ENCODE measurements at regions not wholly inside any gene's neighbourhood (a gene's known extent, or its start where the extent isn't known, plus 50 kb on each side); places are given as distances from the start of the nearest gene placed in this dataset.

DNA sequence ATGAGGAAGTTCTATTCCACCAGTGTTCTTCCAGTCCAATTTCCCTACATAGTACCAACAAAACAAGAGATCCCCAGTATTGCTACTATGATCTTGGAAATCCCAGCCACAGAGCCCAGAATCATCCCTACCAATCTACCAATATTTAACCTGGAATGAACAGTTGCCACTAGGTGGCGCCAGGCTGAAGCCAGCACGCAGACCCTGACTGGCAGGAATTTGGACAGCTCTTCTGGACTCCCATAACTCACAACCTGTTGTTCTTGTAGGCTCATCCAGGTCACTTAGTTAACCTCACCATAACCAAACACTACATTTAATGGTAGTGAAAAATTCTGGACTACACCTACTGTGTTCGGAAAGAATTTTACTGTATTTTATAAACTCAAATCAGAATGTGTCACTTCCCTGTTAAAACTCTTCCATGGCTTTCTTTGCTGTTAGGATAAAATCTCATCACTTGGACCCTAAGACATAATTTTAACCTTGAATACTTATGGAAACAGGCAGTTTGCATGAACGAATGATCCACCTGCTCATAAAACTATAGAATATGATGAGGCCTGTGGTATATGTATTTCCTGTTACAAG lies 59.8 kb upstream of the SLC38A11 start:
- H3K4me3 Mint-ChIP-seq: no peak overlapping the region
- H3K9me3 Mint-ChIP-seq (ENCODE audit: insufficient read depth): peaks cover under 1% of the 10 kb centered on the region
- H4K20me1 ChIP-seq (ENCODE audit: control insufficient read depth, insufficient read depth, low read length, poor library complexity, severe bottlenecking): no peaks in the 10 kb centered on the region
- DNase-seq (peak; percentile 70), ATAC-seq (ENCODE audit: low read depth) (peak; percentile 44)
- no peak overlapping the region for H3K4me2 ChIP-seq (replicated peaks; ENCODE audit: low read depth, low read length, poor library complexity, severe bottlenecking)
- H3K27ac Mint-ChIP-seq: peak overlapping the region; percentile 73
- no peak overlapping the region for H3K9ac ChIP-seq (ENCODE audit: low read length)
- H3K36me3 ChIP-seq (replicated peaks in 1 of 2; ENCODE audit: control extremely low read depth in 1 of 2, control insufficient read depth in 1 of 2, extremely low read depth in 1 of 2, insufficient read depth in 2 of 2, low read length in 1 of 2): no peaks in the 10 kb centered on the region
- no peak overlapping the region for H3K27ac ChIP-seq (ENCODE audit: low read length in 2 of 2)
- no peaks in the 10 kb centered on the region for H3K9me3 ChIP-seq (ENCODE audit: control extremely low read depth in 1 of 3, control insufficient read depth in 2 of 3, insufficient read depth in 1 of 3, low read length in 2 of 3)
- 0% methylated on average over 2 of the region's 4 CpGs for WGBS (ENCODE audit: insufficient coverage)
- POLR2A ChIA-PET: no interaction called here
- TF ChIP-seq, protein P1, sequence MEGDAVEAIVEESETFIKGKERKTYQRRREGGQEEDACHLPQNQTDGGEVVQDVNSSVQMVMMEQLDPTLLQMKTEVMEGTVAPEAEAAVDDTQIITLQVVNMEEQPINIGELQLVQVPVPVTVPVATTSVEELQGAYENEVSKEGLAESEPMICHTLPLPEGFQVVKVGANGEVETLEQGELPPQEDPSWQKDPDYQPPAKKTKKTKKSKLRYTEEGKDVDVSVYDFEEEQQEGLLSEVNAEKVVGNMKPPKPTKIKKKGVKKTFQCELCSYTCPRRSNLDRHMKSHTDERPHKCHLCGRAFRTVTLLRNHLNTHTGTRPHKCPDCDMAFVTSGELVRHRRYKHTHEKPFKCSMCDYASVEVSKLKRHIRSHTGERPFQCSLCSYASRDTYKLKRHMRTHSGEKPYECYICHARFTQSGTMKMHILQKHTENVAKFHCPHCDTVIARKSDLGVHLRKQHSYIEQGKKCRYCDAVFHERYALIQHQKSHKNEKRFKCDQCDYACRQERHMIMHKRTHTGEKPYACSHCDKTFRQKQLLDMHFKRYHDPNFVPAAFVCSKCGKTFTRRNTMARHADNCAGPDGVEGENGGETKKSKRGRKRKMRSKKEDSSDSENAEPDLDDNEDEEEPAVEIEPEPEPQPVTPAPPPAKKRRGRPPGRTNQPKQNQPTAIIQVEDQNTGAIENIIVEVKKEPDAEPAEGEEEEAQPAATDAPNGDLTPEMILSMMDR (IDR thresholded peaks at IDR 0.05): peak; percentile 84
- TF ChIP-seq EZH2 (IDR thresholded peaks at IDR 0.05; ENCODE audit: borderline replicate concordance, insufficient read depth, low read depth, low read length, poor library complexity, severe bottlenecking): no peak
- CTCF ChIA-PET: interaction anchor here (1.2 to 7.7 kb wide), 13 partner anchors 8 to 286 kb away, joined by 3 to 219 read pairs (median 5); partner anchors contain the start of gene SCN3A
- H3K79me2 ChIP-seq (ENCODE audit: control insufficient read depth, insufficient read depth, low read length): no peaks in the 10 kb centered on the region
- H3K27me3 ChIP-seq (replicated peaks in 1 of 4; ENCODE audit: control extremely low read depth in 1 of 4, control insufficient read depth in 3 of 4, insufficient read depth in 4 of 4, low read length in 3 of 4): no peaks in the 10 kb centered on the region
- peaks cover 38 to 43% of the 10 kb centered on the region in 2 donors for H3K4me1 ChIP-seq (ENCODE audit: control insufficient read depth in 2 of 2, insufficient read depth in 2 of 2, low read length in 2 of 2)
- H3K27me3 Mint-ChIP-seq: peaks cover under 1% of the 10 kb centered on the region
- intact Hi-C loops (cut with micrococcal nuclease): no loop called here
- peaks cover 10% of the 10 kb centered on the region for H3K4me1 Mint-ChIP-seq
- no peak overlapping the region for H2AFZ ChIP-seq (ENCODE audit: insufficient read depth, low read depth, low read length, poor library complexity, severe bottlenecking)
- H3K4me3 ChIP-seq (ENCODE audit: control extremely low read depth in 1 of 5, extremely low read depth in 1 of 5, insufficient read depth in 1 of 5, low read depth in 2 of 5, low read length in 4 of 5): no peak overlapping the region

DNA sequence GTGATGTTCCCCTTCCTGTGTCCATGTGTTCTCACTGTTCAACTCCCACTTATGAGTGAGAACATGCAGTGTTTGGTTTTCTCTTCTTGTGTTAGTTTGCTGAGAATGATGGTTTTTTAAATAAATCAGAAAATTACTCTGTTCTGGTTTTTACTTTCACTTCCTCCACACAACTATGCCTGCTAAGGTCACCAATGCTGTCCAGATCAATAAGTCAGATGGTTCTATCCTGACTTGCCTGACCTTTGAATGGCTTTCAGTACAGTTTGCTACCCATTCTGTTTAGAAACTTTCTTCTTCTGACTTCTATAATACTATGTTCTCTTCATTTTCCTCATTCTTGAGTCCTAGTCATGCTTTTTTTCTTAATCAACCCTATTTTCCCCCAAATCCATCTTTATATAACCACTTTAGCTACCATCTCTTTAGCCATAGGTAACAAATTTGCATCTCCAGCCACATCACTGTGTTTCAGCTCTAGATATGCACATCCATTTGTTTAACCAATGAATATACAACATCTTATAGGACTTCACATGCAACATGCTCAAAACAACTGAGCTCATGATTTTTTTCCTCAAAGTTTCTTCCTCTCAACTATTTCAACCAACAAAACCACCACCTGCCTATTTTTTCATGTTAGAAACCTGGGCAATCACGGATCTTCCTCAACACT lies 58.8 kb upstream of the SLC38A11 start:
- H3K27ac Mint-ChIP-seq: peak overlapping the region; percentile 73
- H3K4me3 Mint-ChIP-seq: peak overlapping the region; percentile 16
- peak; percentile 45 for DNase-seq
- ChIA-PET CTCF (interaction anchor here (0.5 to 7.7 kb wide), 13 partner anchors 10 to 279 kb away, joined by 3 to 219 read pairs (median 5); partner anchors contain the start of gene SCN3A), POLR2A (interaction anchor here (0.6 kb wide), 1 partner anchor 892 kb away, joined by 7 read pairs; no protein-coding TSS in a partner anchor)
- no peak overlapping the region for H3K4me3 ChIP-seq (ENCODE audit: control extremely low read depth in 1 of 5, extremely low read depth in 1 of 5, insufficient read depth in 1 of 5, low read depth in 2 of 5, low read length in 4 of 5)
- no peaks in the 10 kb centered on the region for H3K27me3 ChIP-seq (replicated peaks in 1 of 4; ENCODE audit: control extremely low read depth in 1 of 4, control insufficient read depth in 3 of 4, insufficient read depth in 4 of 4, low read length in 3 of 4)
- H3K9me3 ChIP-seq (ENCODE audit: control extremely low read depth in 1 of 3, control insufficient read depth in 2 of 3, insufficient read depth in 1 of 3, low read length in 2 of 3): no peaks in the 10 kb centered on the region
- peak overlapping the region; percentile 47 for H3K4me2 ChIP-seq (replicated peaks; ENCODE audit: low read depth, low read length, poor library complexity, severe bottlenecking)
- intact Hi-C loops (cut with micrococcal nuclease): no loop called here
- no peaks in the 10 kb centered on the region for H4K20me1 ChIP-seq (ENCODE audit: control insufficient read depth, insufficient read depth, low read length, poor library complexity, severe bottlenecking)
- H3K9ac ChIP-seq (ENCODE audit: low read length): no peak overlapping the region
- H3K79me2 ChIP-seq (ENCODE audit: control insufficient read depth, insufficient read depth, low read length): no peaks in the 10 kb centered on the region
- H3K27me3 Mint-ChIP-seq: no peaks in the 10 kb centered on the region
- H2AFZ ChIP-seq (ENCODE audit: insufficient read depth, low read depth, low read length, poor library complexity, severe bottlenecking): no peak overlapping the region
- no peaks in the 10 kb centered on the region for H3K36me3 ChIP-seq (replicated peaks in 1 of 2; ENCODE audit: control extremely low read depth in 1 of 2, control insufficient read depth in 1 of 2, extremely low read depth in 1 of 2, insufficient read depth in 2 of 2, low read length in 1 of 2)
- ATAC-seq (ENCODE audit: low read depth): peak; percentile 46
- 70% methylated on average over 1 of the region's 1 CpG for WGBS (ENCODE audit: insufficient coverage)
- H3K4me1 Mint-ChIP-seq: peaks cover 10% of the 10 kb centered on the region
- H3K4me1 ChIP-seq (ENCODE audit: control insufficient read depth in 2 of 2, insufficient read depth in 2 of 2, low read length in 2 of 2): peaks cover 38 to 43% of the 10 kb centered on the region in 2 donors
- H3K27ac ChIP-seq (ENCODE audit: low read length in 2 of 2): peak overlapping the region; percentile 15 to 26
- TF ChIP-seq, protein P1 (IDR thresholded peaks at IDR 0.05): no peak
- no peak for TF ChIP-seq EZH2 (IDR thresholded peaks at IDR 0.05; ENCODE audit: borderline replicate concordance, insufficient read depth, low read depth, low read length, poor library complexity, severe bottlenecking)
- H3K9me3 Mint-ChIP-seq (ENCODE audit: insufficient read depth): no peaks in the 10 kb centered on the region

Measured in B cell (primary cell).